D721Med (cell line): ENCODE measurements at regions not wholly inside any gene's neighbourhood (a gene's known extent, or its start where the extent isn't known, plus 50 kb on each side); places are given as distances from the start of the nearest gene placed in this dataset.

ENCODE experiments used
- DNase-seq: peaks from one replicate; pipeline ENCODE4 v3.0.0; 2011; ENCODE audit warnings: low spot score; ENCODE audit not compliant: insufficient read length
- FAIRE-seq: peaks from 2 replicates; lab custom pipeline; 2011; peaks lifted over from hg19 to GRCh38; lab: Jason Lieb, UNC
- TF ChIP-seq, protein P1 (sequence below): IDR thresholded peaks from 2 replicates; pipeline ENCODE4 v1.5.1; 2012; ENCODE audit warnings: mild to moderate bottlenecking, control low read depth; ENCODE audit not compliant: insufficient read depth; ENCODE audit errors: missing control alignments

GRCh38 chr2:8436585-8436984, 245.3 kb upstream of the ID2 start:
- DNase-seq (no peak), FAIRE-seq (no peak)
- TF ChIP-seq, protein P1, sequence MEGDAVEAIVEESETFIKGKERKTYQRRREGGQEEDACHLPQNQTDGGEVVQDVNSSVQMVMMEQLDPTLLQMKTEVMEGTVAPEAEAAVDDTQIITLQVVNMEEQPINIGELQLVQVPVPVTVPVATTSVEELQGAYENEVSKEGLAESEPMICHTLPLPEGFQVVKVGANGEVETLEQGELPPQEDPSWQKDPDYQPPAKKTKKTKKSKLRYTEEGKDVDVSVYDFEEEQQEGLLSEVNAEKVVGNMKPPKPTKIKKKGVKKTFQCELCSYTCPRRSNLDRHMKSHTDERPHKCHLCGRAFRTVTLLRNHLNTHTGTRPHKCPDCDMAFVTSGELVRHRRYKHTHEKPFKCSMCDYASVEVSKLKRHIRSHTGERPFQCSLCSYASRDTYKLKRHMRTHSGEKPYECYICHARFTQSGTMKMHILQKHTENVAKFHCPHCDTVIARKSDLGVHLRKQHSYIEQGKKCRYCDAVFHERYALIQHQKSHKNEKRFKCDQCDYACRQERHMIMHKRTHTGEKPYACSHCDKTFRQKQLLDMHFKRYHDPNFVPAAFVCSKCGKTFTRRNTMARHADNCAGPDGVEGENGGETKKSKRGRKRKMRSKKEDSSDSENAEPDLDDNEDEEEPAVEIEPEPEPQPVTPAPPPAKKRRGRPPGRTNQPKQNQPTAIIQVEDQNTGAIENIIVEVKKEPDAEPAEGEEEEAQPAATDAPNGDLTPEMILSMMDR, result no peak

DNA sequence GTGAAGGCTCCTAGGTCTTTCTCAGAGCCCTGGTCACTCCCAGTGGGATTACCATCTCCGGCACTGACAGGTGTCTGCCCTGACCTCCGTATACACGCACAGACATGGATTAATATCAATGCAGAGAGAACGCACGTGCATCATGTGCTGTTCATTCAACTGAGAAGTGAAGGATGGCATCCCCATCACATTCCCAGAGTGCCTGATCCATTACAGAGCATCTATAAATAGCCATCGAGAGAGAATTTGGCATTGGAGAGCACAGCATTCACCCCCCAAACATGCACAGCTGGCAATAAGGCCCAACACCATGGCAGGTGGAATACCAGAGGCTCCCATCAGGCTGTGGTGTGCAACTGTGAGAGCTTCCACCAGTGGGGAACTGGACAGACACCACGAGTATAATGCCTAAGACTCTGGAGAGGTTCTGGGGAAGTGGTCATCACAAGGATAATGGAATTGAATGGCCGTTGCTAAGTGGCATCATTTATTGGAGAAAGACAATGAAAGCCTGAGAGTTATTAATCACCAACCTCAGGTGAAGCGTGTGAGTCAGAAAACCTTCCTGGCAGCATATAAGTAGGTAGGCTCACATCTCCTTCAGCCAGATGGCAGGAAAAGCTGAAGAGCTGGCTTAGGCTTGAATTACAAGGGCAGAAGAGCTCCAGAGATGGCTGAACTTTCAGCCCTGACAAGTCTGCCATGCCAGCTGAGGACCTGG, 244.5 kb upstream of the ID2 start:
- TF ChIP-seq, protein P1, result no peak
- no peak for FAIRE-seq
- no peak for DNase-seq

DNA sequence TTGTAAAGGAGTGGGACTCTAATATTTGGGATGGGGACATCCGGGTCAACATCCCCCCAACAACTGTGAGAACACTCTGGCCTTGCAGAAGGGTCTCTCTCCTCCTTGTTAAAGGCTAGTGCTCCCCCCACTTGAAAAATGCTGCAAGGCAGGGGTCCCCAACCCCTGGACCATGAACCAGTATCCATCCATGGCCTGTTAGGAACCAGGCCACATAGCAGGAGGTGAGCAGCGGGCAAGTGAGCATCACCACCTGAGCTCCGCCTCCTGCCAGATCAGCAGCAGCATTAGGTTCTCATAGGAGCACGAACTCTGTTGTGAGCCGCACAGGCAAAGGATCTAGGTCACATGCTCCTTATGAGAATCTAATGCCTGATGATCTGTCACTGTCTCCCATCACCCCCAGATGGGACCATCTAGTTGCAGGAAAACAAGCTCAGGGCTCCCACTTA, 243.9 kb upstream of the ID2 start:
- TF ChIP-seq, protein P1, result no peak
- DNase-seq (no peak), FAIRE-seq (no peak)

DNA sequence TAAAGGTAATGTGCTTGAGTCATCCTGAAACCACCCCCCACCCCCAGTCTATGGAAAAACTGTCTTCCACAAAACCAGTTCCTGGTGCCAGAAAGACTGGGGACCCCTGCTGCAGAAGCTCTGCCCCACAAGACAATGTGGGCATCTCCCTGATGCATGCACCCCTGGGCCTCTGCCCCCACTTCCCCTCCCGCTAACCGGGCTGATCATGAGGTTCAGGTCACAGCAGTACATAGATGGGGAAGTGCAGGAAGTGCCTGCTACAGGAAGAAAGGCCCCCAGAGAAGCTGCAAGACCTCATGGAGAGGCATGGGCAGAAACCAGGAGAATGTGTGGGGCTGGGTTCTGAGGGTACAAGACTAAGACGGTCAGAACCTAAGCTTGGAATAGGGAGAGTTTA, 243.4 kb upstream of the ID2 start:
- TF ChIP-seq, protein P1, result no peak
- FAIRE-seq, result no peak
- no peak for DNase-seq

DNA sequence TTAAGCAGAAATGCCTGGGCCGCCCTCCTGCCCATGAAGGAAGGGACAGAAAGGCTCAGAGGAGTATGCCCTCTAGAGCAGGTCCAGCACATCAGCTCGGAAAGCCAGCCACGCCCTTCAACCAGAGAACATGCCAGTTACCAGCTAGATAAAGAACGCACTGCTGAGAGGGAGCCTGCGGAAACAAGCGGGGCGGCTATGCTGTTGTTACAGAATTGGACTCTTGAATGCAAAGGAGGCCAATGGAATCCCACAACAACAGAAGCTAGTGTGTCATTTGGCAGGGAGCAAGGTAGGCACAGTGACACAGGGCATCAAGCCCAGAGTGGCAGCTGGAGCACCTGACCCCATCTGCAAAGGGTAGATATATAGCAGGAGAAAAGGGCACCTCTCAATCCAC, 242.9 kb upstream of the ID2 start:
- TF ChIP-seq, protein P1, result no peak
- DNase-seq (no peak), FAIRE-seq (no peak)

DNA sequence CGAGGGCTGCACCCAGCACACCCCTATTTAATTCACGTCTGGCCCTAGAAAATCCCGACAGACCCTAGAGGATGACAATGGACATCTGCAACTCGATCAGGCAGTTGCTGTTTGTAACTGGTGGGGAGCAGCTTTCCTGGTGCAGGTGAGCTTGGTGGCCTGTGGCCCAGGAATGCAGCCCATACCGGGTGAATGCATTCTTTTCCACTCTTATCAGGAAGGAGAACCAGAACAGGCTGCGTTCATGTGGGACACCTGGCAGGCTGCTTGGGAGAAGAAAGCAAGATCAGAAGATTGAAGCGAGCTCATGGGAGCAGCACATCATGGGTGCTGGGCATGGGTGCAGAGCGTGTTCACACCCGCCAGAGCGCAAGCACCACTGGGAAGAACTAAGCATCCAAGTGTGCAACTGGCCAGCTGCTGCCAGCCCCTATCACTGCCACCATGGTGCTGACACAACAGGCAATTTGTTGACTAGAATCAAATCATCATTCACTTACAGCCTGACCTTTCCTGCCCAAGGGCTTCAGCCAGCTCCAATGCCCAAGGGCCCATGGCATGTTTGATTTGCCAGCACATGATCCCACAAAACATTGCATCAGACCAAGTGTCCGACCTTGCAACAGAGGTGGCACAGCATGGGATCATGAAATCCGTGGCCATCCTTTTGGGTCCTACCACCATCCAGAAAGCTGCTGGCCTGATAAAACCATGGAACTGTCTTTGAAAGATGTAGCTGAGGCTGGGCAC, 241.7 kb upstream of the ID2 start:
- no peak for DNase-seq
- TF ChIP-seq, protein P1, result no peak
- FAIRE-seq, result no peak

DNA sequence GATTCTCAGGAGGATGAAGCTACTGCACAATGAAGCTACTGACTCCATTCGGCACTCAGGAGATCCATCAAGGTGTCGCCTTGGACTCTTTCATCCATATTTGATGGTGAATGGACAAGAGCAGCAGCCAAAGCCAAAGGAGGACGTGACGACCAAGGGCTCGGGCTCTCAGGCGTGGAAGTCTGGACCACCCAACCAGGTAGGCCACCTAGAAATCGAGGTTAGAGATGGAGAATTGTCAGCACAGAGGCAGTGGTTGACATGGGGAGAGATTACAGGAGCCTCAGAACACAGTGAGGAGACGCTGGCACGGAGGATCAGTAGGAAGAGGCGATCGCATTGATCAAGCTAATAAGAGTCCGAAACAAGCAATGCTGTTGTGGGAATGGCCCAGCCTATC, 240.5 kb upstream of the ID2 start:
- DNase-seq, result no peak
- no peak for FAIRE-seq

More for the DNA sequence above, 240.5 kb upstream of the ID2 start:
- TF ChIP-seq, protein P1, result no peak
